GM18861 (cell line): ENCODE measurements at regions not wholly inside any gene's neighbourhood (a gene's known extent, or its start where the extent isn't known, plus 50 kb on each side); places are given as distances from the start of the nearest gene placed in this dataset.
A peak's percentile ranks its signal among the peaks of the same experiment; 100 is the strongest.

Experiments used
- ATAC-seq: cut with Tn5 transposase; IDR thresholded peaks from one replicate; pipeline ENCODE4 v1.9.1; 2021; ENCODE audit not compliant: unreplicated experiment

GRCh38 chr3:72153477-72154314 lies 368.7 kb upstream of the PROK2 start:
- no peak for ATAC-seq

GRCh38 chr3:72152551-72153476 lies 367.9 kb upstream of the PROK2 start:
- no peak for ATAC-seq

- no peak for ATAC-seq
Observed at GRCh38 chr3:72151465-72152238, 366.7 kb upstream of the PROK2 start.

GRCh38 chr3:72150634-72151412 lies 365.9 kb upstream of the PROK2 start:
- ATAC-seq = no peak

GRCh38 chr3:72149645-72150300 lies 364.8 kb upstream of the PROK2 start:
- no peak for ATAC-seq

- ATAC-seq = no peak
Observed at GRCh38 chr3:72147600-72147999, 362.7 kb upstream of the PROK2 start.

- ATAC-seq = no peak
Observed at GRCh38 chr3:72145506-72146380, 360.8 kb upstream of the PROK2 start.

GRCh38 chr3:72144773-72145505 lies 360.0 kb upstream of the PROK2 start:
- ATAC-seq = peak; percentile 66

- no peak for ATAC-seq
Observed at GRCh38 chr3:72143966-72144717, 359.2 kb upstream of the PROK2 start.

GRCh38 chr3:72143322-72143721 lies 358.4 kb upstream of the PROK2 start:
- ATAC-seq = no peak

- no peak for ATAC-seq
Observed at GRCh38 chr3:72142028-72142427, 357.1 kb upstream of the PROK2 start.

- ATAC-seq = no peak
Observed at GRCh38 chr3:72141264-72141663, 356.3 kb upstream of the PROK2 start.

GRCh38 chr3:72139316-72139715 lies 354.4 kb upstream of the PROK2 start:
- no peak for ATAC-seq

- ATAC-seq = no peak
Observed at GRCh38 chr3:72137865-72138861, 353.2 kb upstream of the PROK2 start.

GRCh38 chr3:72135636-72136035 lies 350.7 kb upstream of the PROK2 start:
- no peak for ATAC-seq

GRCh38 chr3:72134989-72135451 lies 350.1 kb upstream of the PROK2 start:
- ATAC-seq = peak; percentile 34
